Ovary (tissue), 3 donors: ENCODE measurements at regions not wholly inside any gene's neighbourhood (a gene's known extent, or its start where the extent isn't known, plus 50 kb on each side); places are given as distances from the start of the nearest gene placed in this dataset.

Source experiments
- CTCF ChIP-seq, 3 donors: fragments of 450-650 bp in 2 of 3; fragments of 200-600 bp in 1 of 3; IDR thresholded peaks; one replicate each; pipeline versions ENCODE4 v1.5.1 to v1.8.0; 2016 to 2022; ENCODE audit warnings: antibody characterized with exemption in 3 of 3, mild to moderate bottlenecking in 1 of 3
- EP300 ChIP-seq: sonication (generic); formaldehyde crosslinking; IDR thresholded peaks from one replicate; pipeline ENCODE4 v1.6.1; 2017; ENCODE audit warnings: antibody characterized with exemption
- donor health status: DM: no; HTN: no; CAD: no.

- no peak for TF ChIP-seq EP300
- no peak for TF ChIP-seq CTCF (IDR thresholded peaks at IDR 0.05)
Observed at GRCh38 chr5:14086261-14086660, 56.9 kb upstream of the TRIO start.
